Tongue (tissue), 1 donor: ENCODE measurements at regions not wholly inside any gene's neighbourhood (a gene's known extent, or its start where the extent isn't known, plus 50 kb on each side); places are given as distances from the start of the nearest gene placed in this dataset.
"Not testable (repeated sequence)": the region's sequence is repeated elsewhere in the genome, so short reads cannot be mapped to it uniquely, and the experiment has no call there.

Experiments
- DNase-seq: peaks from one replicate; pipeline ENCODE4 v3.0.0-alpha.2; 2015

DNA sequence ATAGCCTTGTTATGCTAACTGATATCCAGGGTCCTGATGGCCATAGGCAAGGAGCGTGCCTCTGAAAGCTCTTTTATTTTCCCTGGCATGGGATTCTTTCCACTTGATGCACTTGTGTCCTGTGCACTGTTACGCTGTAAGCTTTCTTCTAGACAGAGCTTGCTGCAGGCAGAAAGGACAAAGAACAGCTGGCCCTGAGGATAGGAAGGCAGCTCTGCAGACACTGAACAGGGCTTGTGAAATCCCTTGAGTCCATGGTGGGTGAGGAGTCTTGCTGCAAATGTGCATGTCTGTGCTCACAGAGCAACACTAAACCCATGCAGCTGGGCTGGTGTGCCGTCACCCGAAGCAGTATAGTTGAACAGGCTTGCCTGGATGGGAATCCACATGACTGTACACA, 126.6 kb downstream of the AKAP11 start:
- DNase-seq, result peak; percentile 59

DNA sequence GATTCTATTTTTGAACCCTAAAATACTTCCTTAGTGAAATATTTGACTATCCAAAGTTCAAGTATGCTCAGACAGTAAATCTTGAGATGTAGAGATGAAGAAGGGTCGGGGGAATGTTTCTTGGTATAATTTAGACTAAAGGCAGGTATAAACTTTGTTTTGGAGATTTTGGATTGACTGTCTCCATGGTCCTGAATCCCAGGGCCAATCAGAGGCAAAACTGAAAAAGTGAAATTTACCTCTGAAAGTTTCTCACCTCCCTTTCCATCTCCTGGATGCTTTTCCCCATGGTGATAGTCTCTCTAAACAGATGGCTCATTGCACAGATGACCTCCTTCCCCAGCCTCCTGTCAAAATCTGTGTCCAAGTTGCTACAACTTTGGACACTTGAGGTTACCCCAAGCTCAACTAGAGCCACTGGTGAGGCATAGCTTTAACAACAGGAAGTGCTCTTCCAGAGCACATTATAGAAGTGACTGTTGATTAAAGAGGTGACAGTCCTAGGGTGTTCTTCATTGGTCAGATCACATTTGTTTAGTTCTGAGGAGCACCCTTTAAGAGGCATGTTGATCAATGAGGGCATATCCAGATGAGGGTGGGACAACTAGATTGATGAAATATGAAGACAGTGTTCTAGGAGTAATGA, 128.4 kb downstream of the AKAP11 start:
- DNase-seq, result no peak

DNA sequence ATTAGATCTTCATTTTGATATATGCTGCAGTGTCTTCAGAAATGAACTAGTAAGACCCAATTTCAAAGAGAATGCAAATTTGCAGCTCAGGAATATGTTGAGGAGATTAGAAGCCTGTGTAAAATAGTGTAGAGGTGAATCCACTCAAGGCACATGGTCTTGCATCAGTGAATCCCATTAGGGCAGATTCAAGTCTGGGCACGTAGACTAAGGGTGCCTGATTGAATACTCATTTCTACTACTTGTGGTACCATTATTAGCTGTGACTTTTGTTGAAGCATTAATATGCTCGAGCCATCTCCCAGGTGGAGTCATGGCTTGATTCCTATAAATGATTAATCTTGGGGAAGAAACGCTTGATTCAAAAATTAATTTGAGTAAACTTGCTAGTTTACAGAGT, 129.4 kb downstream of the AKAP11 start:
- no peak for DNase-seq

DNA sequence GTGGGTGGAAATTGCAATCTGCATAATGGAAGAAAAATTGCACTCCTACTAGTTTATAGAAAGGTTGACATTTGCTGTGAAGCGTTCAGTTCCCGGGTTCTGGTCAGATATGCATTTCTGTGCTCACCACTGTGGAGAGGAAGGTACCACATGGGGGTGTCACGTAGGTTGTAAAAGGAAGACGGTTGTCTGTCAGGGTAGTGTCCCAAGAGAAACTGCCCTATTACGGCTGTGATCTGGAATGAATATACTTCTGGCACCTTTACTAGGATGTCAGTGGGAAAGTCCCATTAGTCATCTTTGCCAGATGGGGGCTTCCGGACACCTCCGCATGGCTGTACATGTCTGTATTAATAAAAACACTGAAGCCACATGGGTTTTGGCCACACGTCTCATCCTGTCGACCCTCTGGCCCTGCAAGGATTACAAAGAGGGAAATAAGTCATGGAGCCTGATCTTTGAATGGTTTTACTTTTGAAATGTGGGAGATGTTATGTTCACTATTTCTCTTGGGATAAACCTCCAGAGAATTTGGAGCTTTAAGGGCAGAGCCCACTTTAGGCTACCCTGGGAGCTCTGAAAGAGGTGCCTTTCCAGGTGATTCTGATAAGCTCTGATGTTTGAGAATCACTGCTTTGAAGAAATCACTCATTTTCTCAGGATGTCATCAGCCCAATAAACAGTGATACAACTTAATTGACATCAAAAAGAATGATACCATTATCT, 133.9 kb downstream of the AKAP11 start:
- DNase-seq, result no peak

DNA sequence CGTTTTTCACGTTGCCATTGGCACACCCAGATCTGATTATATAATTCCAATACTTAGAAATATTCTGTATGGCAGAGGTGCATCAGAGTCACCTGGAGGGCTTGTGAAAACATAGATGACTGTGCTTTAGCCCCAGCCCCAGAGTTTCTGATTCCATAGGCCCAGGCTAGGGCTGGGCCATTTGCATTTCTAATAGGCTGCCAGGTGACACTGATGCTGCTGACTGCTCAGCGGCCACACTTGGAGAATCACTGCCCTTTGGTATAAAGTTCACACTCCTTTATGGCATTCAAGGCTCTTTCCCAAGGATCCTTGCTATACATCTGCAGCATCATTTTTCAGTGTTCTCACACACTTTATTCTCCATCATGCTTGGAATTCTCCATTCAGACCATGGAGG, 137.1 kb downstream of the AKAP11 start:
- no peak for DNase-seq

DNA sequence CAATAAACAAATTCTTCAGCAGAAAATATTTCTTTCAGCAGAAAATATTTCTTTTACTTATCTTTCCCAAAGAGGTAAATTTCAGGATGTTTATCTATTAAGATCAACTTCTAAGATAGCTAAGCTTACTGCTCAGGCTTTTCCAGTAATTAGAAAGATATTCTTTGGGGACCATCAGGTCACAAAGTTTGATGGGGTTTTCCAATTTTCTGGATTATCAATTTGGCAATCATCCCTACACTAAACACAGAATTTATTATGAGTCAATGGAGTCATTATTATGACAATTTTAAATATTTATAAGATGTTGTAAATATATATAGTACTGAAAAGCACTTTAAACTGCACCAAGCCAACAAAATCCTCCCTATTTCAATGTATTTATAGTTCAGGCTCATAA, 137.6 kb downstream of the AKAP11 start:
- no peak for DNase-seq

DNA sequence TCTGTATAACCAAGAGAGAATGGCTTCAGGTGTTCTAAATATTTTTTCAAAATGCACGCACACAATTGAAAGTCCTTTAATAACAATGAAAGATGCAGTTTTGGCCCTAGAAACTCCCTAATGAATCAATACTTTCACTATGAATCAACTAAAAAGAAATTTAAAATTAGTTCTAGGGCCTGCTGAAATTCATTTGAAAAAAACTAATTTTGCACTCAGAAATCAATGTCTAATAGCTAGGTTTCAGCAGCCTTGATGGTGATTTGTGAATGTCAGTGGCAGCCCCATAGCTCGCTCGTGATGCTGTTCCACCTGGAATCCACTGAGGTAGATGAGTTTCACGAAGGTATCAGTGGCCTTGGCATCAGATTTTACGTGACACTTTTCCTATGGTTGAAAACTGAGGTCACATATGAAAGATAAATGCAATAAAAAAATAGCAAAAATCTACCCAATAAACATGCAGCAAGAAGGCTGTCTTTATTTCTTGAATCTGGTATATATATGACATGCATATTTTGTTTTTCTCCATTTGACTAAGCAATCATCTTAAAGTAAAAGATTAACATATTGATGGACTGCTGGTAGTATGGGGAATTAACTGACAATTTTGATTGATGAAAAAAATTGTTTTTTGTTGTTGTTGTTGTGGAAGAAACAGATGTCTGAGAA, 141.0 kb downstream of the AKAP11 start:
- no peak for DNase-seq

DNA sequence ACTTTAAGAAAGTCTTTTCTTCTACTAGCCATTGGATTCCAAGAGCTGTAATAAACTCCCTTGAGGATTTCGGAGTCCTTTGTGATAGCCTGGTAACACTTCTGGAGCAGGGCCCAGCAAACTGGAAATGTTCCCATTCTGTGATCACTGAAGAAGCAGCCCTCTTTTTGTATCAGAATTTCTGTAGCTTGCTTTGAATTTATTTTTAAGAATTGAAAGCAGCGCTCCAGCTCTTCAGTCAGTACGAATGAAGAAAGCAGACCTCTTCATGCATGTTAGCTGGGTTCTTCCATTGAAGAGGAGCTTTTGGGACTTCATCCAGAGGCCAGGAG, 141.5 kb downstream of the AKAP11 start:
- no peak for DNase-seq

DNA sequence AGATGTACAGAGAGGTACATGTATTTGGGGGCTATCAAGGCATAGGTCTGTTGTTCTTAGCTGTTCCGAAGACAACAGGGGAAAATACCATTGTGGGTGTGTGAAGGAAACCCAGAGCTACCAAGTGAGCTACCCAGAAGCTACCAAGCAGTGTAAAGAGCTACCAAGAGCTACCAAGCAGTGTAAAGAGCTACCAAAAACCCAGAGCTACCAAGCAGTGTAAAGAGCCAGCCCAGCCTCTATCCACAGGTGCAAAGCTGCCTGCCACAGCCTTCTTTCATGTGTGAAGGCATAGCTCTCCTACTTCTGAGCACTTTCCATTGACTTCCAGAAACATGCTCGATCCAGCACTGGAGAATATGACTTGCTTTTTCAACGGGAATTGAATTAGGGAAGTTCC, 145.7 kb downstream of the AKAP11 start:
- DNase-seq, result no peak

DNA sequence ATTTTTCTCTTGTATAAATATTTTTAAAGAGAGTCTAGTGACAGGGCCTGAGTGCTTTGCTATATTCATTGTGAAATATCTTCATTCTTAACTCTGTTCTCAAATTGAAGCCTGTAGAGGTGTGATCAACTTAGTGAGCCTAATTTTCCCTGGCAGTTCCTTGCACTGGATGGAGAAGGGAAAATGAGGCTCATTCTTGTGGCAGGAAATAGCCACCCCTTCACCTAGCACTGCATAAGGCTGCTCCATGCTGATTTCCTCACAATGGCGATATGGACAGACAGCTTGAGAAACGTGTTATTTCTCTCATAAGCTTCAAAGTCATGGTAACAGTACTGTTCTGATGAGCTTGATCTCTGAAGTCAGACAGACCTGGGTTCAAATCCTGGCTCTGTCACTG, 146.2 kb downstream of the AKAP11 start:
- no peak for DNase-seq

DNA sequence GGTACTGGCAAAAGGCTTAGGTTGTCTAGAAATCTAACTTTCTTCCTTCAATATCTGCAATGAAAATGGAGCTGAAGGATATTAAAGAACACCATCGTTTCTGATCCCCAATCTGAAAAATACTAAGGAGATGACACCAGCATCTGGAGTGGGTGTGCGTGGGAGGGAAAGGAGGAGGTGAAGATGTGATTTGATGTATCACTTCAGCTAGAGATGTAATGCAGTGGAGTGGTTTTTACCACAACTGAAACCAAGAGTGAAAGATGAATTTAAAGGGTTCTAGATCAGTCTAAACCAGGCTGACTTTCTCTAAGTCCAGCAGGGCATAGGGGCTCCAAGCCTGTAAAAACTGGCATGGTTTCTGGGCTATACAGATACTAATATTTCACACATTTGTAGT, 148.4 kb downstream of the AKAP11 start:
- no peak for DNase-seq

DNA sequence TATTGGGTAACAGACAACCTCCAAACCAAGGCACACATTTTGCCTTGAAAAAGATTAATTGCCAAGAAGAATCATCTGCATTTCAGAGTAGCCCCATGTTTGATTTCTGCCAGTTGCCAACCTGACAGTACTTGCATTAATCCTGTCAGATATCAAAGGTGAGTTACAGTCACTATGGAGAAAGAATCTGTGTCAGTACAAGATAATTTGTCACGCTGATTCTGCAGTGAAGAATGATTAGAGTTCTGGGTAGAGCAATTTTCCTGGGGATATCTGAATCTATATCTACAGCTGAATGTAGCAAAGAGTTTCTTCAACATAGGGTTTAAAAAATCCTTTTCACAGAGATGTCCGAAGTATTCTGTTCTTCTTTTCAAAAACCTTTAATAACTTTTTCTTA, 150.7 kb downstream of the AKAP11 start:
- DNase-seq, result no peak

DNA sequence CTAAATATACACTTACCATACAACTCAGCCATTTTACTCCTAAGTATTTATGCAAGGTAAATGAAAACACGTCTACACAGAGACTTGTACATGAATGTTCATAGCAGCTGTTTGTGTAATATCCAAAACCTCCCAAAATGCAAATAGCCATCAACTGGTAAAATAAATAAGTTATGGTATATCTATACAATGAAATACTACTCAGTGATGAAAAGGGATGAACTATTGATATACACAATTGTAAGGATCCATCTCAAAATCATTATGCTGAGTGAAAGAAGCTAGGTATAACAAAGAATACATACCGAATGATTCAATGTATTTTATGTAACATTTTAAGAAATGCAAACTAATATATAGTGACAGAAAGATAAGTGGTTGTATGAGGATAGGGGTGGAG, 149.8 kb upstream of the TNFSF11 start:
- DNase-seq, result no peak

DNA sequence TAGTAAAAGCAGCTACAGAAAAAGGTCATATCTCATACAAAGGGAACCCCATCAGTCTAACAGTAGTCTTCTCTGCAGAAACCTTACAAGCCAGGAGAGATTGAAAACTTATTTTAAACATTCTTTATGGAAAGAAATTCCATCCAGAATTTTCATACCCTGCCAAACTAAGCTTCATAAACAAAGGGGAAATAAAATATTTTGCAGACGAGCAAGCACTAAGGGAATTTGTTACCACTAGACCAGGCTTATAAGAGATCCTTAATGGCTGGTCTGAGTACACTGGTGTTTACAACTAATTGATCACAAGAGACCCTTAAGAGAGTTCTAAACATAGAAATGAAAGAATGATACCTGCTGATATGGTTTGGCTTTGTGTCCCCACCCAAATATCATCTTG, 128.6 kb upstream of the TNFSF11 start:
- DNase-seq, result no peak

DNA sequence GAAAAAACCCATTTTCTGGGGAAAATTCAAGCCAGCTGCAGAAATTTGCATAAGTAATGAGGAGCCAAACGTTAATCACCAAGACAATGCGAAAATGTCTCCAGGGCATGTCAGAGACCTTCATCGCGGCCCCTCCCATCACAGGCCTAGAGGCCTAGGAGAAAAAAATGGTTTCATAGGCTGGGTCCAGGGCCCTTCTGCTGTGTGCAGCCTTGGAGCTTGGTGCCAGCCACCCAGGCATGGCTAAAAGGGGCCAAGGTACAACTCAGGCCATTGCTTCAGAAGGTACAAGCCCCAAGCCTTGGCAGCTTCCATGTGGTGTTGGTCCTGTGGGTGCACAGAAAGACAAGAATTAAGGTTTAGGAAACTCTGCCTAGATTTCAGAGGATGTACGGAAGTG, 127.4 kb upstream of the TNFSF11 start:
- not testable (repeated sequence) for DNase-seq

DNA sequence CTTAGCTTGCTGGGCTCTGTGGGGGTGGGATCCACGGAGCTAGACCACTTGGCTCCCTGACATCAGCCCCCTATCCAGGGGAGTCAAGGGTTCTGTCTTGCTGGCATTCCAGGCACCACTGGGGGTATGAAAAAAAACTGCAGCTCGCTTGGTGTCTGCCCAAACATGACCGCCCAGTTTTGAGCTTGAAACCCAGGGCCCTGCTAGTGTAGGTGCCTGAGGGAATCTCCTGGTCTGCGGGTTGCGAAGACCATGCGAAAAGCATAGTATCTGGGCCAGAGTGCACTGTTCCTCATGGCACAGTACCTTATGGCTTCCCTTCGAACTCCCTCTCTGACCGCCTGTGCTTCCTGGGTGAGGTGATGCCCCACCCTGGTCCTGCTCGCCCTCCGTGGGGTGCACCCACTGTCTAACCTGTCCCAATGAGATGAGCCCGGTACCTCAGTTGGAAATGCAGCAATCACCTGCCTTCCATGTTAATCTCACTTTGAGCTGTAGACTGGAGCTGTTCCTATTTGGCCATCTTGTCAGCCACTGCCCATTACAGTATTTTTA, 120.8 kb upstream of the TNFSF11 start:
- DNase-seq, result no peak

DNA sequence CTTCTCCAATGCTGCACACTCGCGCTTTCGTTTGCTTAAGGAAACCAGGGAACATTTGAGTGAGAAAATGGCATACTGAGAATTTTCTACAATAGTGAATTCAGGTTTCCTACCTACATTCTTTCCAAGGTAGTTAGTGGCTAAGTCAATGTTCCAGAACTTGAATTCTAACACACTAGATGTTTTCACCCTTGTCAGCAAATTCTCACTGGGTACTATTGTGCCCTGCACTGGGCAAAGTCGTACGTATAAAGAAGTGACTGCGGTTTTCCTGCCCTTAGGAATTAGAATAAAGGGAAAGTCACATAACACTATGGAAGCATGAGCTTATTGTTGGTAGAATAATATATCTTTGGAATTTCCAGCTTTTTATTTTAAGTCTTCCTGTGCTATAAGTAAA, 119.2 kb upstream of the TNFSF11 start:
- no peak for DNase-seq

DNA sequence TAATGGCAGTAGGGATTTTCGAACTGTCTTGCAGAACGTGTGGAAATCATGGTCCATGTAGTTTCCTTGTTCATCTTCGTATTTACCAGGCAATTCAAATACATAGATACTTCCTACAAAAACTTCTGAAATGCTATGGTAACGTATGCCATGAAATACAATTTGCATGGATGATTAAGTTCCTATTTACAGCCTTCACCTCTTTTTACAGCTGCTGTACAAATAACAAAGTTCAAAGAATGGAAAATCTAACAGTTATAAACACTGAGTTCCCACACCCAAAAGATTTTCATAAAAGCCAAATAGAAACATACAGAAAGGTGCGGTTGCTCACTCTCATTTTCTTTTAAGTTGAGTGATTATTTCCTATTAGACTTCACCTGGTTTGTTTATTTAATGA, 115.8 kb upstream of the TNFSF11 start:
- DNase-seq, result no peak

DNA sequence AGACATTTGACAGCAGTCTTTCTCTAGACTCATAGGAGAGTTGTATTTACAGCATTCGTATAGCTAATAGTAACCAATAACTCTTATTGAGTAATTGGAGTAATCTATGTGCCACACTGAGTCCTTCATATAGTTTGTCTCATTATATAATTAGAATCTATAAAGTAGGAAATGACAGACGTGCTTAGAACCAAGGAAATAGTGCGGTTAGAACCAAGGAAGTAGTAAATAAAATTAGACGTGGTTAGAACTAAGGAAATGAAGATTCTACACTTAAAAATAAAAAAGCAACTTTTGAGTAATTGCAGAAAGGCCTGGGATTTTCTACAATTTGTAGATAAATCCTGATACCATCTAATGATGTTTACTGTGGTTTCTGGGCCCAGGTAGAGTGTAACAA, 107.8 kb upstream of the TNFSF11 start:
- DNase-seq, result no peak

DNA sequence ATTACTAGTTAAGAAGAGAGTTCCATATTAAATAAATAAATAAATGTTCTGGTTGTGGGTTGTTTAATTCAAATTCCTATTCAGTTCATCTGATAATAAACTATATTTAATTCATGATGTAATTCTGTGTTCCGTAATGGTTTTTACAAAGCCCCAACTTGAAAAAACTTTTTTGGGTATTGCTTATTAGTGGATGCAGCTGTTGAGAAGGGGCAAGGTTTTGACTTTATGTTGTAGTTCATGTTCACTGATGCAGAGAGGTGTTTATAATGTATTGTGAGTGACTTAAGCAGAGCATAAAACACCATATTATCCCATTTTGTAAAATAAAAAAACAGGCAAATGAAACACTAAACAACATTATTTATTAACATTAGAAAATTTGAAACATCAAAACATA, 107.3 kb upstream of the TNFSF11 start:
- no peak for DNase-seq

DNA sequence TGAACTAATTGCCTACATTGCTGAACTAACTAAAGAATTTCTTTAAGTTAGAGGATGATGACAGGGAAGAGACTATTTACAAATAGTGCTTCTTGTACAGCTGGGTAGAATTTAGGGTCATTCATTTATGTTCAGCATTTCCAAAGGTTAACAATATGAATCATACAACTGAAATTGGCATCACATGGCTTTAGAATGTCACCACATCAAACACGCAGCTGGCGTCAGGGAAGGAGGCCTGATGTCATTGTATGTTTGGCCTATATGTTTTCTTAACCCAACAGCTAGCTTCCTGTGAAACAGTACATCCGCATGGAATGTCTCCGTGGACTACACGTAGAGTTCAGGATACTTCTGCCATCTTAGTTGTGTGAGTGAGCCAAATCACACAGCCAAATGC, 99.0 kb upstream of the TNFSF11 start:
- DNase-seq, result no peak

DNA sequence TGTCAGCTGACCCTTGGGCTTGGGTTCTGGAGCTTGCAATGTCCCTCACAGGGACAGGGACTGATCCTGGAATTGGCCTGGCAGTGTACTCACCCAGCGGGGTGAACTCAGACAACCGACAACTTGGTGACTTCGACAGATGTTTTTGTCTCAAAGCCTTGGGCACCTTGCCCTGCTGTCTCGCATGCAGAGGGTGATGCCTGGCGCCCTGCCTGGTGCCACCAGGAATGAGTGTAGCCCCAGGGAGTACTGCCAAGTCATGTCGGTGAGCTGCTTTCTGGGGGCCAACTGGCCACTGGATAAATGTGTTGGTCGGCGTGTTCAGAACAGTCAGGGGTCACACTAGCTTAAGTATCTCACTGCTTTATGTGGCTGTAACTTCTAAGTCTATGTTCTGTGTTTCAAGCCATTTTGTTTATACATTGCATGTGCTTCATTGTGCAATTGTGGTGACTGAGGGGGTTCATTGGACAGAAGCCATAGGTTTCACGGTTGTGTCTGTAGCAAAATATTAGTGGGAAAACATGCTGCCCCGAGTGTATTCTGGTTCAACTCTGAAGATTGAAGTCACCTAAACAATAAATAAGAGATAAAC, 96.3 kb upstream of the TNFSF11 start:
- DNase-seq, result peak; percentile 19

DNA sequence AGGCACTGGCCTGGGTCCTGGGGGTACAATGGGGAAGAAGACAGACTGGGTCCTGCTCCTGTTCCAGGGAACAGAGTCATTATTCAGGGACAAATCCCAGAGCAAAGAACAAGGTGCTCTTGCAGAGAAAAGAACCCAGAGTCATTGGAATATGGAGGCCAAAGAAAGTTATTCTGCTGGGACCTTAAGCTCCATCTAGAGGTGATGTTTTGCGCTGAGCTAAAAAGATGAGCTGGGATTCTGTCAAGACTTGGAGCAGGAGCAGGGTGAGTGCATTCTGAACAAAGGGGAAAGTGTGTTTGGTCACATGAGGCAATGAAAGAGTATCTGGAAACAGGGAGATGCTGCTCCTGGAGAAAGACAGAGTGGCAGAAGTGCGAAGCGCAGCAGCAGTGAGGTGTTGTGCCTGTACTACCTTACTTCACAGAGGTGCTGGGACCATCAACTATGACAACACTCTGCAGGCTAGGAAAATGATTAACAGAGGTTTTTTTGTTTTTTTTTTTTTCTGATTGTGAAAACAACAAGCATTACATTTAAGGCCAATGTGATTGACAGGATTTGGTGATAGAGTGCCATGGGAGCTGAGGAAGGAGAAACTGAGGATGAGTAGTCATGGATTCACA, 95.3 kb upstream of the TNFSF11 start:
- no peak for DNase-seq
